ENCODE measurements at regions not wholly inside any gene's neighbourhood (a gene's known extent, or its start where the extent isn't known, plus 50 kb on each side); places are given as distances from the start of the nearest gene placed in this dataset.
A peak's percentile ranks its signal among the peaks of the same experiment; 100 is the strongest.

DNA sequence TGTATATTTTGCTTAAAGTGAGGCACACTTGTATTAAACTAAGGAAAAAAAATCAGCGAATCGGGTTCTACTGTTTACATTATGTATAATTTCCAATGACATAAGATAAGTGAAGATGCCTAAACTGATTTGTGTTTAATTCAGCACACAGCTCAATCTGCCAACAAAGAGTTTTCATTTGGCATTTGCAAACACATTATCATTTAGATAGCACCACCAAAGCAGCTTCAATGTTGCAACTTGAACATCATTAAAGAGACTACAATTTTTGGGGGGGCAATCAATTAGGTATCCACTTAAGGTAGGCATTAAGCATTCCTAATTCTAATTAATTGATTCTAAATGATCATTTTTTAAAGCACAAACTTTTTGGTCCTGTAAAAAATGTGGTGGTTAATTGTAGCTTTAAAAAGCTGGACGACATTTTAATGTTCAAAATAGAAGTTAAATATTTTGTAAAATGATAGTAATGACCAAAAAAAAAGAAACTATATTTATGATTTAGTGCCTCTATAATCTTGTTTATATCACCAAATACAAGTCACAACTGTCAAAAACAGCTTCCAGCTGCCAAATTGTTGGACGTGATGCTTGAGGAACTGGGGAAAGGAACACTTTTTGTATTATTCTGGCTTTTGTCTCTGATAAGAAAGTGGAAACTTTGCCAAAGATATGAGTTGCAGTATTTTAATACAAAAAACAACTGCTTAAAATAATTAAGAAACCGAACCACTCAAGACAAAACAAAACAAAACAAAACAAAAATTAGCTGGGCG lies 57.1 kb downstream of the CYCS start:
- Histone ChIP-seq H3K4me2 (ENCODE audit: insufficient read depth, low read length) (no peak overlapping the region), H3K4me3 (replicated peaks in 1 of 3; ENCODE audit: insufficient read depth in 1 of 3, low read depth in 1 of 3, low read length in 3 of 3) (no peak overlapping the region), H3K9me3 (replicated peaks; ENCODE audit: control insufficient read depth, insufficient read depth, low read length) (no peaks in the 10 kb centered on the region), H3K9me1 (replicated peaks; ENCODE audit: control insufficient read depth, extremely low read depth, insufficient read depth, low read length) (no peaks in the 10 kb centered on the region), H2AFZ (ENCODE audit: low read depth, low read length) (no peak overlapping the region), H3K79me2 (ENCODE audit: control insufficient read depth, insufficient read depth, low read length) (no peaks in the 10 kb centered on the region), H3K4me1 (ENCODE audit: control insufficient read depth, extremely low read depth, insufficient read depth, low read length) (no peaks in the 10 kb centered on the region), H4K20me1 (replicated peaks; ENCODE audit: control insufficient read depth, extremely low read depth, insufficient read depth, low read length) (no peaks in the 10 kb centered on the region), H3K36me3 (ENCODE audit: control insufficient read depth in 2 of 2, extremely low read depth in 1 of 2, insufficient read depth in 2 of 2, low read length in 2 of 2) (no peaks in the 10 kb centered on the region), H3K27me3 (ENCODE audit: control insufficient read depth in 2 of 2, insufficient read depth in 2 of 2, low read length in 2 of 2) (no peaks in the 10 kb centered on the region), H3K9ac (replicated peaks; ENCODE audit: extremely low read depth, insufficient read depth, low read length) (no peak overlapping the region), H3K27ac (ENCODE audit: insufficient read depth, low read depth, low read length) (no peak overlapping the region)
- intact Hi-C loops (cut with micrococcal nuclease), result no loop called here
- BruUV-seq (replicated peaks), result no TSS peak
- TF ChIP-seq, protein P1, sequence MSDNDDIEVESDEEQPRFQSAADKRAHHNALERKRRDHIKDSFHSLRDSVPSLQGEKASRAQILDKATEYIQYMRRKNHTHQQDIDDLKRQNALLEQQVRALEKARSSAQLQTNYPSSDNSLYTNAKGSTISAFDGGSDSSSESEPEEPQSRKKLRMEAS (IDR thresholded peaks at IDR 0.05; ENCODE audit: insufficient read depth, insufficient read length), result no peak
- TF ChIP-seq POLR2A (IDR thresholded peaks at IDR 0.05; ENCODE audit: low read depth, low read length) (no peak), EZH2 (IDR thresholded peaks at IDR 0.05; ENCODE audit: borderline replicate concordance, low read depth, low read length, severe bottlenecking) (no peak), FOS (IDR thresholded peaks at IDR 0.05; ENCODE audit: borderline replicate concordance, insufficient read depth, low read length) (no peak), POLR2AphosphoS5 (IDR thresholded peaks at IDR 0.05; ENCODE audit: insufficient read depth, low read depth, low read length) (no peak), JUN (IDR thresholded peaks at IDR 0.05; ENCODE audit: borderline replicate concordance, insufficient read depth, insufficient read length, low read depth) (no peak), GATA2 (IDR thresholded peaks at IDR 0.05; ENCODE audit: insufficient read depth, insufficient read length, low read depth, low read length) (no peak)
- TF ChIP-seq, protein P2, sequence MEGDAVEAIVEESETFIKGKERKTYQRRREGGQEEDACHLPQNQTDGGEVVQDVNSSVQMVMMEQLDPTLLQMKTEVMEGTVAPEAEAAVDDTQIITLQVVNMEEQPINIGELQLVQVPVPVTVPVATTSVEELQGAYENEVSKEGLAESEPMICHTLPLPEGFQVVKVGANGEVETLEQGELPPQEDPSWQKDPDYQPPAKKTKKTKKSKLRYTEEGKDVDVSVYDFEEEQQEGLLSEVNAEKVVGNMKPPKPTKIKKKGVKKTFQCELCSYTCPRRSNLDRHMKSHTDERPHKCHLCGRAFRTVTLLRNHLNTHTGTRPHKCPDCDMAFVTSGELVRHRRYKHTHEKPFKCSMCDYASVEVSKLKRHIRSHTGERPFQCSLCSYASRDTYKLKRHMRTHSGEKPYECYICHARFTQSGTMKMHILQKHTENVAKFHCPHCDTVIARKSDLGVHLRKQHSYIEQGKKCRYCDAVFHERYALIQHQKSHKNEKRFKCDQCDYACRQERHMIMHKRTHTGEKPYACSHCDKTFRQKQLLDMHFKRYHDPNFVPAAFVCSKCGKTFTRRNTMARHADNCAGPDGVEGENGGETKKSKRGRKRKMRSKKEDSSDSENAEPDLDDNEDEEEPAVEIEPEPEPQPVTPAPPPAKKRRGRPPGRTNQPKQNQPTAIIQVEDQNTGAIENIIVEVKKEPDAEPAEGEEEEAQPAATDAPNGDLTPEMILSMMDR (IDR thresholded peaks at IDR 0.05; ENCODE audit: extremely low read depth in 1 of 2, insufficient read depth in 1 of 2, low read depth in 1 of 2, low read length in 2 of 2), result no peak
- ChIA-PET POLR2A (no interaction called here), CTCF (interaction anchor here (0.7 to 4.5 kb wide), 7 partner anchors 26 to 352 kb away, joined by 3 to 42 read pairs (median 8); partner anchors contain the start of gene OSBPL3)
- no peak for DNase-seq (ENCODE audit: low read depth, low spot score)
- FAIRE-seq, result peak; percentile 56
- dilution Hi-C loops (cut with MboI; ENCODE audit: extremely low pct_ligation_motif_present, low sequenced_read_pairs), result no loop called here

Measured in endothelial cell of umbilical vein (primary cell).